GM23248 (cell line): ENCODE measurements at regions not wholly inside any gene's neighbourhood (a gene's known extent, or its start where the extent isn't known, plus 50 kb on each side); places are given as distances from the start of the nearest gene placed in this dataset.

Experiments used
- EZH2 ChIP-seq: fragments of 200-600 bp; sonication (generic); IDR thresholded peaks from 2 replicates; pipeline ENCODE4 v1.6.1; 2018; ENCODE audit warnings: antibody characterized with exemption, mild to moderate bottlenecking; ENCODE audit not compliant: insufficient read depth, poor library complexity, severe bottlenecking
- EZH2phosphoT487 ChIP-seq: fragments of 200-600 bp; sonication (generic); IDR thresholded peaks from 2 replicates; pipeline ENCODE4 v1.6.1; 2018; ENCODE audit warnings: antibody characterized with exemption, moderate library complexity, mild to moderate bottlenecking, low read depth; ENCODE audit not compliant: insufficient read depth

DNA sequence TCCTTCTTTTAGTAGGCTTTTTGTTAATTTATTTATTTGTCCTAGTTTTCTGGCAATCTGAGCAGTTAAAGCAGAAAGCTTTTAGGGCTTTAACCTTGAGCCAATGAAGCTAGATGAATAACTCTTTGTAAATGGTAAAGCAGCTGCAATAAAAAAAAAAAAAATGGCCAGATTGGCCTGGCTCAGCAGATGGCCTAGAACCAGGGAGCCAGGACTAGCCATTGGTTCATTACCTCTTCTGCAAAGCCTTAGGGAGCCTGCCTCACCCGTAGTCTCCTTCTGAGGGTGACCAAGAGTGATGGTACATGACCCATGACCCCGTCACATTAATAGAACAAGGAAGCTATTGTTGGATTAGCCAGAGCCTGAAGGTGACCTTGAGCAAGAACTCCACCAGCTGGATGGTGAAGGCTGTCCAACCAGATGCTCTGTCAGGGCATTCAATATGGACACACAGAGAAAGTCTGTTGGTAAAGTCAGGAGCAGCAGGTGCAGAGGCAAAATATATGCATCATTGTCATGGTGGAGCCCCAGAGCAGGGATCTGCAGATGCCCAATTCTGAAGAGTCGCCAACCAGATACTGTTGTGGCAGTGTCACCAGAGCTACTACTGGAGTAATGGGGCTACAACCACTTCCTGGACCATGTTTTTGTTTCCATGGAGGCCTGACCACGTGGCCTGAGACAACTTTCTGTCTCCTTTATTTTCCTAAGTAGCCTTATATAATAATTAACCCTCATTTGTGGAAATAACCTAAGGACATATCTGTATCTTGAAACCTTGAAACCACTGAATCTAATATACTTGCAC lies 100.7 kb downstream of the MTX3 start:
- no peak for TF ChIP-seq EZH2
- no peak for TF ChIP-seq EZH2phosphoT487
